Activated CD4-positive, alpha-beta T cell treated with anti-CD3 and anti-CD28 coated beads for 24 hours (primary cell): ENCODE measurements at regions not wholly inside any gene's neighbourhood (a gene's known extent, or its start where the extent isn't known, plus 50 kb on each side); places are given as distances from the start of the nearest gene placed in this dataset.

Experiments
- DNase-seq, 2 donors: peaks; one replicate each; pipeline ENCODE4 v3.0.0-alpha.2; 2020; ENCODE audit warnings: low read depth in 2 of 2

DNA sequence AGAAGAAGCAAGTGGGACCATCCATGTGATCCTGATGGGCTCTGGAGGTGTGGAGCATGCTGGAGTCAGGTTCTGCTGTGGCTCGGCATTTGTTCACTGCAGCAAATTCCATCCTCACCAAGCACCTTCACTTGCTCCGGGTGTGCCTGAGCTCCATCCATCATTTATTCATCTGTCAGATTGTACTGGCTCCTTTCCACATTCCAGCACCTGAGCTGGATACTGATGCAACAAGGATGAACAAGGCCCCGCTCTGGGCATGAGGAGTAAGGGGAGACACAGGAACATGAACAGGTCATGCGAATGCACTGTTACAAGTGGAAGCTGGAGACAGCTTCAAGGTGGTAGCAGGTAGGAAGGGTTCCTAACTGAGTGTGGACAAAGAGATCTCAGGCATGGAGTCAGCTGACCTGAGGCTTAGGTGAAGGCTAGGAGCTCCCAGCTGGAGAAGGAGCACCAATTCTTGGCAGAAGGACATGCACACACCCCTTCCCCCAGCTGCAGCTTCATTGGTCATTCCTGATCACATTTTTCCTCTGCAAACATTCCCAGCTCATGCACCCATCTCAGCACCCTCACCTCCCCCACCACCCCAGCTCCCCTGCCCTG, 133.7 kb upstream of the ZMIZ1 start:
- no peak for DNase-seq

DNA sequence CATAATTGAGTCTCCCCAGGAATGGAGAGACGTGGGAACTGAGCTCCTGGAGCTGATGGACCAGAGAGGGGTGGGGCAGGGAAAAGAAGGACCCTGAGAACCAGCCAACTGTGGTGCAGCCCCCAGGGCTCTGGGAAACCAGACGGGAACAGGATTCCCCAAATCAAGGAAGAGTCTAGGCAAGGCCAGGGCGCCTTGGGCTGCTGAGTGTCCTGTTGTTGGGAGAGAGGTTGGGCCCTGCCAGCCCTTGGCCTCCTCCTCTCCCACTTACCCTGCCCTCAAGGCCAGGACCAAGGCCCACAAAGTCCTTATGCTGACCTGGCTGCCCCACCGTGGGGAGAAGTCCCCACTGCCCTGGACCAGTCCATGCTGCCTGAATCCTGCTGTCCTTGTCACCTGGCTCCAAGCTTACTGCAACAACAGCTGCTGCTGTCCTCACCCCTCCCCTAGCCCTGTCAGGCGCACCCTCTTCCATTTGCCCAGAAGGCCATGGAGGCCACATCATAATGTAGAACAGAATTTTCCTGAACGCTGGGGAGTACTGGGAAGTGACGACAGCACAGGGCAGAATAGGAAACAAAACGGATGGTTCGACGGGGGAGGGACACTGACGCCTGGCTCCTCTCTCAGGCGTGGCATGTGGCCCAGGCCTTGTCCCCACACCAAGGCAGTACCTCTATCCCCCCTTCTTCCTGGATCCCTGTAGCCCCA, 132.9 kb upstream of the ZMIZ1 start:
- no peak for DNase-seq

DNA sequence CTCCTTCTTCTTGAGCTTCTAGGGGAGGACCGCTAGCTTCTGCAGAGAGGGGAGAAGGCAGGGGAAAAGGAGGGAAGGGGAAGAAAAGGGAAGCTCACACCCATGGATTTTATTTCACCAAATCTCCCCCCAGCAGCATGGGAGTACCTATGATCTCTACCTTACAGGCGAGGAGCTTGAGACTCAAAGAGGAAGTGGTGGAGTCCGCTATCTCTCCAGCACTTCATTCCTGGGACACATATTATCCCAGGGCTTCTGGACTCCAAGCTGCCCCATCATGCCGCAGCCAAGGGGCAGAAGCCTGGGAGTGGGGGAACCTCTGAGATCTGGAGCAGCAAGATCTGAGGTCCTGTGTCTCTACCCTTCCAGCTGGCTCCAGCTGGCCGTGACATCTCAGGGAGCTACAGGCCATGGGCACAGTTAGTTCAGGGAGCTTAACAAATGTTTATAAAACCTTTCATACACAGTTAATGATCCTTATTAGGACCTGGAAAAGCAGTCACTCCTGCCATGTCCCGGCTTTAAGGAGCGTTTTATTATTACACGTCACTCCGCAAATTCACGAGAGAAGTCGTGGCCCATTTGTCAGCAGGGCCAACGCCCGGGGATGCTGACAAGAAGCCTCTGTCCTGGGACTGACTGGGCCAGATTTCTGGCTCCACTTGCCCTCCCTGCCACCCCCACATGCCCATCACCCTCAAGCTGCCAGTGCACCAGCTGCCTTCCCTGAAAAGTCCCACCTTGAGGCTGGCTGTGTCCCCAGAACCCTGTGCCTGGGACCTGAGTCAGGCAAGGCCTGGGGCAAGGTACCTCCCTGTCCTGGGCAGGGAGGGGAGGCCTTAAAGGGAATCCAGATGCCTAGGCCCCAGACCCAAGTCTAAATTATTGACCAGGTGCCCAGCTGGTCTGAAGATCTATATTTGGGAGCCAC, 132.1 kb upstream of the ZMIZ1 start:
- DNase-seq: no peak

DNA sequence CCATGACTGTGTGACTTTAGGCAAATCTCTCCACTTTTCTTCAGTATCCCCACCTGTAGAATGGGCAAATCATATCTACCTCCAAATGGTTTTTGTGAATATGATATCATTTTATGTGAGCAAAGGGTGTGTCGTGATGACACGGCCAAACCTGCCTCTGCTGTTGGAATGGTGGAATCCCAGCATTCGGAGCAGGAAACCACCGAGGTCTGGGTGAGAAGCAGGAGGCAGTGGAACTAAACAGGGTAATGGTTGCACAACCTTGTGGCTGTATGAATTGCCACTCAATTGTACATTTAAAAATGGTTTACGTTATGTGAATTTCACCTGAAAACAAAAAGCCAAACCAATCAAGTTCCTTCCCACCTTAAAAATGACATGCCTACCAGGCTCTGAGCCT, 131.4 kb upstream of the ZMIZ1 start:
- no peak for DNase-seq

DNA sequence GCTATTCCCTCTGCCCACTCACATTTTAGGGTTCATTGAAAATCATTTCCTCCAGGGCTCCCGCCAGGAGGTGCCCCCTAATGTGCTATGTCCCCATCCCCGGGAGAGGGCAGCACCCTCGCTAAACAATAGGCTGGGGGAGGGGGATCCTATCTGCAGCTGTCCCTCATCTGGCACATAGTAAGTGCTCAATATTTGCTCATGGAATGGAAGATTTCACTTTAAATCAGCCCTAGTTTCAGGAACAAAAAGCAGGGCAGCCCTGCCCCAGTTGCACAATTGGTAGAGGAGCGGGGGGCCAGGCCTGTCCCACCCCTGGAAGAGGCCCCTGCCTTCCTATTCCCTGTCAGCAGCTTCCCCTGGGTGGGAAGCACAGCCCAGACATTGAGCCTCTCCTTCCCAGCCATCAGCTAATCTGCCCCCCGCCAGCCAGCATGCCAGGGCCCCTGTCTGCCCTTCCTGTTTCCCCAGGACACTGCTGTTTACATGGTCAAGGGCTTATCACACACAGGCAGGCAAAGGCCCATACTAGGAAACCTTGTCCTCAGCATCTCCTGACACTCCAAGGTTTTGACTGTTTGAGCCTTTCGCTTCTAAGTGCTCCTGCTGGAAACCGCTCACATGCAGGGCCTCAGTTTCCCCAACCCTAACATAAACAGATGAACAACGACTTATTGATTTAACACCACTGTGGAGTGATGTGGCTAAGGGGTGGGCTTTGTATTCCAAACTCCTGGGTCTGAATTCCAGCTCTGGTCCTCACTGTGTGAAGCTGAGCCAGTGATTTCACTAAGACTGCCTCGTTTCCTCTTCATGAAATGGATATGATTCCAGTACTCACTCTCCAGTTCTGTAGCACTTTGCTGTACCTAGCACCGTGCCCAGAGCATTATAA, 130.7 kb upstream of the ZMIZ1 start:
- no peak for DNase-seq

DNA sequence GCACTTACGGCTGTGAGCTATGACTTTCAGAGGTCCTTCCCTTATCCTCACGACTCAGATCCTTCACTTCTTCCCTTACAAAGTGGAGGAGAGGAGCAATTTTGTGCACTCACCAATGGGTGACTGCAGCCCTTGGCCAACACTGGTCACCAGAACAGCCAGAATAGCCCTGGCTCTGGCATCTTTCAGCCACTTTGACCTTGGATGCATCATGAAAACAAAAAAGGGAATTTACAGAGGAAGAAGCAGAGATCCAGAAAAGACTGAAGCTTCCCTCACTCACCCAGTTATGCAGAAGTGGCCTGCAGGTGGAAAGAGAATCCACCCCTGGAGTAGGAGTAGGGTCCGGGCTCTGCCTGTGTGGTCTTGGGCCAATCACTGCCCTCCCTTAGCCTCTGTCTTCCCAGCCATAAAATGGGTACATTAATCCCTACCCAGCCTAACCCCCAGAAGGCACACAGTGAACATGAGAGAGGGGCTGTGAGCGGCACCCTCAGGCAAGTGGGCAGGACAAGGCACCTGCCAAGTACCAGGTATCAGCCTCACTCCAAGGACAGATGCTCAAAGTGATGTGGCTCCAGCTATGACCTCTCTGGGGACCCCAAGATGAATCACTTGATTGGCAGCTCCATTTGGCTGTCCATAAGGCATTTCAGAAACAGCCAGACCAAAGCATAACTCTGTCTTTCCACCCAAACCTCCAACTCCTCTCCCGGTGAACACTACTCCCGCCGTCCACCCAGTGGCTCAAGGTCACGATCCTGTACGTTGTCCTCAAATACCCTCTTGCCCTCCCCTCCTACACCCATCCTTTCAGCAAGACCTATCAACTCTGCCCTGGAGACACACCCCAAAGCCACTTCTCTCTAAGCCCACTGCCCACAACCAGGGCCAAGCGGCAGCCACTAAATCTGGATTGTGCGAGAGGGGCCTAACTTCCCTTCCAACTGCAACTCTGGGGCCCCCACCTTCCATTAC, 129.8 kb upstream of the ZMIZ1 start:
- no peak for DNase-seq

DNA sequence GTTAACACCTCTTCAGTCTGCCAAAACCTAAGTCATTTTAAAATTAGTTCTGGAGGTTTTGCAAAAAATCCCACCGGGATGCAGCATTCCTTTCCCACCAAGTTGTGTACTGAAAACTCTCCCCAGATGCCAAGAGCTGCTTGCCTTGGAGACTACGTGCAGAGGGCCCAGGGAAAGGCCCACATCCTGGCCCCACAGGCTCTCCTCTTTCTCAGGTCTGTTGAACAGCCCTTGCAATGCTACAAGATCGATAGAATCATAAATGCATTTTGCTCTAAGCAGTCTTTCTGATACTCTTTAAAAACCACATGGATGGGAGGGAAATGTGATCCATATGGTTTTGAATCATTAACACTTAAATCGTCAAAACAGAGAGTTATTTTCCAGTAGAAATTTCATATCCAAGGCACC, 126.7 kb upstream of the ZMIZ1 start:
- DNase-seq: no peak

DNA sequence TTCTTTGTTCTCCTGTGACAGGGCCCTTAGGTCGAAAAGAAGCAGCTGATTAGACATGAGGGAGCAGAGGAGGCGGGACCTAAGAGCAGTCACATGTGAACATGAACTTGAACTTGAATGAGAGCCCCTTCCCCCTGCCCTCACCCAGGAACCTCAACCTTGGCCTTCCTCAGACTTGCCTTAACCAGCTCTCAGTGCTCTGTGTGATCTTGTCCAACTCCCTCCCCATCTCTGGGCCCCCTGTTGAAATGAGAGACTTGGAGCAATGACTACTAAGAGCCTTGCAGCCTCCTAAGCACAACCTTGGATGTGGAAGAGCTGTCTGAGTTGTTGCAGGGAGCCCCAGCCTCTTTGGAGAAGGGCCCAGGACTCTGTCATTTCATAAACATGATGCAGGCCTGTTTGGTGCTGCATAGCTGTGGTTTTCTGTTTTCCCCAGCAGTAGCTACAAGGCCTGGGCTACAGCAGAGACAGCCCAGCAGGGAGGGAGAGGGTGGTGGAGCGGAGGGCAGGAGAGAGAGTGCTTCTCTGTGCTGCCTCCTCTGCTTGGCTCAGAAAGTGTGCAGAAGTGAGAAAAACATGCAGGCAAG, 123.9 kb upstream of the ZMIZ1 start:
- DNase-seq: no peak

DNA sequence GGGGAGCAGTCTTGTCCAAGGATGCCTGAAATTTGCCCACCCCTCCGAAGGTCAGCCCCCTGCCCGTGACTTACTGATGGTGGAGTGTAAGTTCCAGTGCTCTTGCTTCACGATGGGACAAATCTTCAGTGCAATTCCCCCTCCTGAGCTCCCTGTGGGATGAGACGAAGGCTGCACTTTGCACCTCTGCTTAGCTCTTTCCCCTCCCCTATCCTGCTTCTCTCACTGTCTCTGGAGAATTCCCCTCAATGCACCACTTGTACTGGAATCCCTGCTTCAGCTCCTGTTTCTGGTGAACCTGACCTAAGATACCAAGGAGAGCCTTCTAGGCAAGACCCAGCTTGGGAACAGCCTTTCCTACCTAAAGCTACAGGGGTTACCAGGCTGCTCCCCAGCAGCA, 122.9 kb upstream of the ZMIZ1 start:
- no peak for DNase-seq

DNA sequence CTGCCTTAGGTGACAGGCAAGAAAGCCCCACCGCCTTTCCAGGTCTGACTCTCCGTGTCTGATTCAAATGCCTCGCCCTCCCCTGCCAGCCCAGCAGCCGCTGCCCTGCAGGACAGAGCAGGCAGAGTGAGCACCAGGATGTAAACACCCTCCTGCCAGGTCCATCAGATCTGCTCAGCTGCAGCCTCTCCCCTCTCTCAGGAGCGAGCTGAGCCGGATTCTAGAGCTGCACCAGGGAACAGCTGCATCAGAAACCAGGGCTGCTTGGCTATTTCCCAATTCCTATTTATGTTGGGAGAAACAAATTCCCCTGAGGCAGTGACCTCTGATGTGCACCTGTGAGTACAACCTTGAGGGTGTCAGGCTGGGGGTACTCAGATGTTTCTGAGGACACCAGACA, 121.5 kb upstream of the ZMIZ1 start:
- no peak for DNase-seq

DNA sequence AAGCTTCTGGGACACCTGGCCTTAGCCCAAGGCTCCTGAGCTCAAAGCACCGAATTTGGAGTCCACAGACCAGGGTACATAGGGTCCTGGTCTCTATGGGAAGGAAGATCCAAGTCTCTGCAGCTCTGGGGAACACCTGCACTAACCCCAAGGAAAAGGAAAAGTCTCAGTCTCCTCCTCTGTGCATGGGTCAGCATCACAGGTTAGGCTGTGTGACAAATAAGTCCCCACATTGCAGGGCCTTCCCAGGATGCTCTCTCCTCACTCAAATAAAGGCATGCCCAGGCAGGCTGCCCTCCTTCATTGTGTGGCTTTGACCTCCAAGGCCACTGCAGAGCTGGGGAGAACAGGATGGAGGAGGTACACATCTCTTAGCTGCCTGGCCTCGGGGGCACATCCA, 121.0 kb upstream of the ZMIZ1 start:
- no peak for DNase-seq

DNA sequence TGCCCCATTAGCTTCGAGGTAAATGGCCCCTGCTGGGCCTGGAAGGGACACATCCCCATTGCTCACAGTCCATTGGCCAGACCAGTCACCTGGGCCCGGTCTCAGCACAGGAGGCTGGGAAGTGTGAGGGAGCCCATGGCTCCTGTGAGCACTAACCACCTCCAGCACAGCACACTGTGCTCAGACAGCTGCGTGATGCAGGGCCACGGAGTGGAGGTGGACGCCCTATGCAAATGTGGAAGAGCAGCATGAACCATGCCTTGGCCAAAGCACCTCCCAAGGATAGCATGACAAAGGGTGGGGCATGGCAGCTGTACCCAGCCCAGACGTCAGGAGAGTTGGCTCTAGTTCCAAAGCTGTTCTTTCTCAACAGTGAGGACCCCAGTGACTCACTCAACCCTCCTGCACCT, 120.1 kb upstream of the ZMIZ1 start:
- no peak for DNase-seq

DNA sequence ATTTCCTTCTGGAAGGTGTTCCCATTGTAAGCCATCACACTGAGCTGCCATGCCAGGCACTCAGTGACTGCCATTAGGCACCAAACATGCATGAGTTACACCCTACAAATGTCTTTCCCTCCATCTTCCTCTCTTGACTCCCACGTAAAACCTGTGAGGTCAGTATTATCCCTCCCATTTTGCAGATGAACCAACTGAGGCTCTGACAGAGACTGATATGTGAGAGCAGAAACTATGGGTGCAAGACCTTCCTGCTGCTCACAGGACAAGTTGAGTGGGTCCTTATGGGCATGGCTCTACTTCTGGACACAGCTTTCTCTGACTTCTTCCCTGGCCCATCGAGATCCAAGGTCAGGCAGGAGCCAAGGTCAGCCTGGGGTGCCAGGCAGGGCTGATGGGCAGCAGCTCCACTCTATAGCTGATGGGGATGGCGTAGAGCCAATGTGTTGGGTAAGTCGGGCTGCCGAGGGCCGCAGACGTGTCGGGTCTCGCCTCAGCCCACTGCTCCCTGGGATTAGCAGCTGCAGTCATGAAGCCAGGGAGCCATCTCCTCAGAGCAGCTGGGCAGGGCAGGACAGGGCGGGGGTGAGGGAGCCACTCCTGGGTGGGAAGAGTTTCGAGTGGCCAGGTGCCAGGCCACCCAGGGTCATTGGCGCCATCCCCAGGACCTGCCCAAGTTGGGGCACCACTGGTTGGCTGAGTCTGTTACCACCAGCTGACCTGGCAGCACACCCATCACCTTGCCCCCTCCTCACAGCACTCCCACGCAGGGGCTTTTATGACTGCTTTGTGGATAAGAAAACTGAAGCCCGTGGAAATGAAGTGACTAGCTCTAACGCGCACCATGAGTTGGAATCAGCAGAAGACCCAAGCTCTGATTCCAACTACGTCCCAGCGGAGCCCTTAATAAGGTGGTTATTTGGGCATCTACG, 117.8 kb upstream of the ZMIZ1 start:
- no peak for DNase-seq

DNA sequence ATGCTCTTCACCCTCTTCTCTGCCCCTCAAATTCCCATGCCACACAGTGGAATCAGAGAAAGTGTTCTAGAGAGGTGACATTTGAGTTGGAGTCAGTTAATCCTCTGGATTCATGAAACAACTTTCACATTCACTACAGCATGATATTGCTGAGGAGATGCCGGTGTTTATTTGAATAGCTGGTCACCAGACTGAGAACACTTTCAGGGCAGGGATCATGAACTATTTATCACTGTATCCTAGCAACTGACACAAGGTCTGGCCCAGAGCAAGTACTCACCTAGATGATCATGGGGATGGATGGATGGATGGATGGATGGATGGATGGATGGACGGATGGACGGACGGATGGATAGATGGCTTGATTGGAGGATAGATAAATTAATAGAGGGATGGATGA, 116.7 kb upstream of the ZMIZ1 start:
- DNase-seq: no peak

DNA sequence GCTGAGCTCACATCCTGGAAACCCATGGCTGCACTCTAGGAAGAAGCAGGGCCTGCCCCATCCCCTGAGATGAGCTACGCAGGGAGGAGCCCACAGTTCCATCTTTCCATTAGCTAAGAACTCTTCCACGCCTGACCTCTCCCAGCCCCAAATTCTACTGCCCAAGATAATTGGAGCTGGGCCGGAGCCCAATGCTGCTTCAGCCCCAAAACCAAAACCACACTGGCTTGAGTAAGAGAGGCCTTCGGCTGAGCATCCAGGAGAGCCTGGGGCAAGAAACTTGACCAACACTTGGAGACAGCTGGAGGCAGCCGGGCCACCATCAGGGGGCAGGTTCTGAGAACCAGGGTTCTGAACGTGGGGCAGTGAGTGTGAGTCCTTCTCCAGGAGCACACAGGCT, 116.1 kb upstream of the ZMIZ1 start:
- DNase-seq: no peak

DNA sequence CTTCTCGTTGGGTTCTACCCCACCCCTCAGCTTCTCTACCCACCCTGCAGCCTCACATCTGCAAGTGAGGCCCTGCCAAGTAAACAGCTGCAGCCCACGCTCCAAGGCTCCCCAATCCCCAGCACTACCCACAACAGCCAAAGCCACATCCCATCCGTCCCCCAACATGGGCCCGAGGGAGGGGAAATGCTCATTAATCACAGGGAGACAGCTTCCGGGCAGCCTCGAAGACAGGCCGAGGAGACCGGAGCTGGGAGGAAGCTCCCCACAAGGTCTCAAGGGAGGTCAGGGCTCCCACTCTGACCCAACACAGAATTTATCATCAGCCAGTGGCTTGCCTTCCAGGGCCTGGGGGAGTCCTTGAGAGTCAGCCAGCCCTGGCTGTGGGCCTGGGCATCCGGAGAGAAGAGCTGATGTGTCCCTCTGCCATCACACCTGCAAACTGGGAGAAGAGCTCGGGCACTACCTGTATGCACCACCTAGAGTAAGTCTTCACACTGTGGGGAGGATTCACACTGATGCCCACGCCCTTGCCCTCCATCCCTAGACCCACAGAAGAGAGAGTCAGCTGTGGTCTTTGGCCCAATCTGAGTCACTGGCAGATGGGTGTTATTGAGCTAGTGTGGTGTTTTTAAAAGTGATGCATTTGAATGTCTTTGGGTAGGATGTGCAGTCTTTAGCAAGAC, 115.5 kb upstream of the ZMIZ1 start:
- DNase-seq: no peak

DNA sequence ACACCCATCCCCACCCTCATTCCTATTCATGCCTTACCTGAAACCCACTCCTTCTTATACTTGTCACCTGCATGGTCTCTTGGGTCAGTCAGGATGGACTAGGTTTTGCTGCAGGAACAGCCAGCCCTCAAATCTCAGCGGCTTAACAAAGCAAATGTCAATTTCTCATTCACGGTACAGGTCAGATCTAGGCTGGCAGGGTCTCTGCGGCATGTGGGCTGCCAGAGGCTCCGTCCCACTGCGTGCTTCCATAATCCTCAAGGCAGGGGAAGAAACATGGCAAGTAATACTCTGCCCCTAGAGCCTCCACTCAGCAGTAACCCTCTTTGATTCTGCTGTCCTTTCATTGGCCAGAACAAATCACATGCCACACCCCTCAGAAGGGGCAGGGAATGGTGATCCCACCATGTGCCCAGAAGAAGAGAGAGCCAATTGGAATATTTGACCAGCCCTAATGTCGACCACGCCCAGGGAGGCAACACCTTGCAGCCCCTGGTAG, 114.9 kb upstream of the ZMIZ1 start:
- no peak for DNase-seq

DNA sequence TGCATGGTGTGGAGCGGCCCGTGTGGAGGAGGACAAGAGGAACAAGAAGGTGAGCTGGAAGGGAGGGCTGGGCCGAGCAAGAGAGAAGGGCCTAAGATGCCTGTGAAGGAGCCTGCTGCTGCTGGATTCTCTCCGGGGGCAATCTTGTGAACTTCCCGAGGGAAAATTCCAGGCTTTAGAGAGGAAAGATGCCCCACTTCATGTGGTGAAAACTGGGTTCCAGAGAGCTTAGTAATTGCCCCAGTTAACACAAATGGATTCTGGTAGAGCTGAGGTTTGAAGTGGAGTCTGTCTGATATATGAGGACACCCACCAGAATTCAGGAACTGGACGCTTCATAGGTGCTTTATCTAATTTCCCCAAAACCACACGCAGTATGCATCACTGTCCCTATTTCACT, 114.1 kb upstream of the ZMIZ1 start:
- no peak for DNase-seq
